Left ventricle myocardium inferior (tissue), 1 donor: ENCODE measurements at regions not wholly inside any gene's neighbourhood (a gene's known extent, or its start where the extent isn't known, plus 50 kb on each side); places are given as distances from the start of the nearest gene placed in this dataset.
A peak's percentile ranks its signal among the peaks of the same experiment; 100 is the strongest.

Source experiments
- DNase-seq: peaks from one replicate; pipeline ENCODE4 v3.0.0-alpha.2; 2020
- H3K27ac ChIP-seq: fragments of 200-600 bp; replicated peaks from 2 replicates; pipeline ENCODE4 v1.8.0; 2021
- H3K27me3 ChIP-seq: fragments of 200-600 bp; 2 replicates; pipeline ENCODE4 v1.8.0; 2021; ENCODE audit warnings: low read depth
- H3K36me3 ChIP-seq: fragments of 200-600 bp; 2 replicates; pipeline ENCODE4 v1.8.0; 2021
- H3K4me1 ChIP-seq: fragments of 200-600 bp; 2 replicates; pipeline ENCODE4 v1.8.0; 2021
- H3K4me3 ChIP-seq: fragments of 200-600 bp; 2 replicates; pipeline ENCODE4 v1.8.0; 2021; ENCODE audit warnings: mild to moderate bottlenecking, moderate library complexity
- H3K9me3 ChIP-seq: fragments of 200-600 bp; replicated peaks from 2 replicates; pipeline ENCODE4 v1.8.0; 2021
- CTCF ChIP-seq: fragments of 200-600 bp; IDR thresholded peaks from 2 replicates; pipeline ENCODE4 v1.8.0; 2021; ENCODE audit warnings: antibody characterized with exemption, mild to moderate bottlenecking, borderline replicate concordance
- intact Hi-C: fragments of 100-400 bp; cut with micrococcal nuclease; formaldehyde crosslinking; loops from one replicate; pipeline ENCODE4 v1.11.0; 2022
- donor health status: DM: no; HTN: yes; CAD: no; lungs with severe emphysema.

GRCh38 chr18:2104620-2105462 lies 466.5 kb downstream of the METTL4 start:
- Histone ChIP-seq H3K27ac (no peak overlapping the region), H3K36me3 (no peaks in the 10 kb centered on the region), H3K9me3 (peaks cover 8% of the 10 kb centered on the region), H3K4me1 (no peaks in the 10 kb centered on the region), H3K4me3 (no peak overlapping the region), H3K27me3 (peaks cover 3% of the 10 kb centered on the region)
- TF ChIP-seq CTCF, result peak; percentile 79
- intact Hi-C loops, result loop anchor here (10.0 kb wide), 2 partner anchors 120 to 440 kb away; no protein-coding TSS in a partner anchor
- peak; percentile 38 for DNase-seq

GRCh38 chr18:2108591-2108990 lies 462.7 kb downstream of the METTL4 start:
- Histone ChIP-seq H3K9me3 (no peaks in the 10 kb centered on the region), H3K36me3 (no peaks in the 10 kb centered on the region), H3K27me3 (peaks cover 33% of the 10 kb centered on the region), H3K4me3 (no peak overlapping the region), H3K4me1 (no peaks in the 10 kb centered on the region), H3K27ac (no peak overlapping the region)
- TF ChIP-seq CTCF, result no peak
- intact Hi-C loops, result loop anchor here (10.0 kb wide), 2 partner anchors 116 to 436 kb away; no protein-coding TSS in a partner anchor
- no peak for DNase-seq

- no peak for DNase-seq
- Histone ChIP-seq H3K27ac (no peak overlapping the region), H3K36me3 (no peaks in the 10 kb centered on the region), H3K9me3 (no peaks in the 10 kb centered on the region), H3K4me1 (no peaks in the 10 kb centered on the region), H3K27me3 (peaks cover 49% of the 10 kb centered on the region), H3K4me3 (no peak overlapping the region)
- intact Hi-C loops, result no loop called here
- no peak for TF ChIP-seq CTCF
These were observed 459.8 kb downstream of the METTL4 start for GRCh38 chr18:2111456-2111855.

GRCh38 chr18:2112435-2113045 lies 458.8 kb downstream of the METTL4 start:
- Histone ChIP-seq H3K4me1 (no peaks in the 10 kb centered on the region), H3K9me3 (no peaks in the 10 kb centered on the region), H3K27me3 (peaks cover 49% of the 10 kb centered on the region), H3K4me3 (no peak overlapping the region), H3K27ac (no peak overlapping the region), H3K36me3 (no peaks in the 10 kb centered on the region)
- DNase-seq, result no peak
- intact Hi-C loops, result no loop called here
- TF ChIP-seq CTCF, result no peak

- peaks cover 49% of the 10 kb centered on the region for H3K27me3 ChIP-seq
- no peak for TF ChIP-seq CTCF
- H3K4me1 ChIP-seq, result no peaks in the 10 kb centered on the region
- no peak overlapping the region for H3K4me3 ChIP-seq
- intact Hi-C loops, result no loop called here
- H3K9me3 ChIP-seq, result no peaks in the 10 kb centered on the region
- no peak for DNase-seq
- H3K27ac ChIP-seq, result no peak overlapping the region
- H3K36me3 ChIP-seq, result no peaks in the 10 kb centered on the region
These were observed 457.0 kb downstream of the METTL4 start for GRCh38 chr18:2114289-2114688.
